NB4 (cell line): ENCODE measurements at regions not wholly inside any gene's neighbourhood (a gene's known extent, or its start where the extent isn't known, plus 50 kb on each side); places are given as distances from the start of the nearest gene placed in this dataset.

Experiments
- MYC ChIP-seq: IDR thresholded peaks from 2 replicates; pipeline ENCODE4 v1.6.1; 2011; ENCODE audit warnings: low read depth, low read length
- POLR2A ChIP-seq: IDR thresholded peaks from 2 replicates; pipeline ENCODE4 v1.6.1; 2011; ENCODE audit warnings: mild to moderate bottlenecking; ENCODE audit not compliant: insufficient read length; ENCODE audit errors: extremely low read depth
- TF ChIP-seq, protein P1 (sequence below): IDR thresholded peaks from one replicate; pipeline ENCODE4 v1.5.1; 2012; ENCODE audit warnings: low read depth, low read length

DNA sequence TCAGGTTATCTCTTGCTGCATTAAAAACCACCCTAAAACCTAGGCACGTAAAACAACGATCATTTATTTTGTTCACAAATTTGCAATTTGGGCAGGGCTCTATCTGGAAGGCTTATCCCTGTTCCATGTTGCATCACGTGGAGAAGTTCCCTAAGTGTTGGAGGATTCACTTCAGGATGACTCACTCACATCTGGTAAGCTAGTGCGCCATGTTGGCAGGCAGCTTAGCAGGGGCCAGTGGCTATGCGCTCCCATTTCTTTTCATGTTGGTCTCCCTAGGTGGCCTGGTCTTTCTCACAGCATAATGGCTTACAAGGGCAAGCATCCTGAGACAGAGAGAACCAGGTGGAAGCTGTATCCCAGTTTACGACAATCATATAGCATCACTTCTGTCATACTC is 226.8 kb downstream of the BLID start:
- TF ChIP-seq, protein P1, sequence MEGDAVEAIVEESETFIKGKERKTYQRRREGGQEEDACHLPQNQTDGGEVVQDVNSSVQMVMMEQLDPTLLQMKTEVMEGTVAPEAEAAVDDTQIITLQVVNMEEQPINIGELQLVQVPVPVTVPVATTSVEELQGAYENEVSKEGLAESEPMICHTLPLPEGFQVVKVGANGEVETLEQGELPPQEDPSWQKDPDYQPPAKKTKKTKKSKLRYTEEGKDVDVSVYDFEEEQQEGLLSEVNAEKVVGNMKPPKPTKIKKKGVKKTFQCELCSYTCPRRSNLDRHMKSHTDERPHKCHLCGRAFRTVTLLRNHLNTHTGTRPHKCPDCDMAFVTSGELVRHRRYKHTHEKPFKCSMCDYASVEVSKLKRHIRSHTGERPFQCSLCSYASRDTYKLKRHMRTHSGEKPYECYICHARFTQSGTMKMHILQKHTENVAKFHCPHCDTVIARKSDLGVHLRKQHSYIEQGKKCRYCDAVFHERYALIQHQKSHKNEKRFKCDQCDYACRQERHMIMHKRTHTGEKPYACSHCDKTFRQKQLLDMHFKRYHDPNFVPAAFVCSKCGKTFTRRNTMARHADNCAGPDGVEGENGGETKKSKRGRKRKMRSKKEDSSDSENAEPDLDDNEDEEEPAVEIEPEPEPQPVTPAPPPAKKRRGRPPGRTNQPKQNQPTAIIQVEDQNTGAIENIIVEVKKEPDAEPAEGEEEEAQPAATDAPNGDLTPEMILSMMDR = no peak
- TF ChIP-seq POLR2A = no peak
- TF ChIP-seq MYC = no peak
